Adrenal gland (tissue), 5 donors: ENCODE measurements at regions not wholly inside any gene's neighbourhood (a gene's known extent, or its start where the extent isn't known, plus 50 kb on each side); places are given as distances from the start of the nearest gene placed in this dataset.

Experiments used
- POLR2A ChIP-seq, 2 donors: fragments of 450-650 bp; IDR thresholded peaks; one replicate each; pipeline ENCODE4 v1.6.1; 2017; ENCODE audit warnings: antibody characterized with exemption in 2 of 2, mild to moderate bottlenecking in 2 of 2, moderate library complexity in 1 of 2
- TF ChIP-seq, protein P1 (sequence below), 6 experiments: fragments of 450-650 bp in 4 of 6; fragments of 200-600 bp in 2 of 6; sonication (generic) in 1 of 6; IDR thresholded peaks; 1 replicate in 5 of 6; 2 replicates in 1 of 6; pipeline versions ENCODE4 v1.5.1 to v1.8.0; 2016 to 2021; ENCODE audit warnings: antibody characterized with exemption in 6 of 6, mild to moderate bottlenecking in 2 of 6, moderate library complexity in 1 of 6
- donor health status: DM: no; HTN: no; CAD: no.

- no peak for TF ChIP-seq POLR2A (IDR thresholded peaks at IDR 0.05)
- TF ChIP-seq, protein P1, sequence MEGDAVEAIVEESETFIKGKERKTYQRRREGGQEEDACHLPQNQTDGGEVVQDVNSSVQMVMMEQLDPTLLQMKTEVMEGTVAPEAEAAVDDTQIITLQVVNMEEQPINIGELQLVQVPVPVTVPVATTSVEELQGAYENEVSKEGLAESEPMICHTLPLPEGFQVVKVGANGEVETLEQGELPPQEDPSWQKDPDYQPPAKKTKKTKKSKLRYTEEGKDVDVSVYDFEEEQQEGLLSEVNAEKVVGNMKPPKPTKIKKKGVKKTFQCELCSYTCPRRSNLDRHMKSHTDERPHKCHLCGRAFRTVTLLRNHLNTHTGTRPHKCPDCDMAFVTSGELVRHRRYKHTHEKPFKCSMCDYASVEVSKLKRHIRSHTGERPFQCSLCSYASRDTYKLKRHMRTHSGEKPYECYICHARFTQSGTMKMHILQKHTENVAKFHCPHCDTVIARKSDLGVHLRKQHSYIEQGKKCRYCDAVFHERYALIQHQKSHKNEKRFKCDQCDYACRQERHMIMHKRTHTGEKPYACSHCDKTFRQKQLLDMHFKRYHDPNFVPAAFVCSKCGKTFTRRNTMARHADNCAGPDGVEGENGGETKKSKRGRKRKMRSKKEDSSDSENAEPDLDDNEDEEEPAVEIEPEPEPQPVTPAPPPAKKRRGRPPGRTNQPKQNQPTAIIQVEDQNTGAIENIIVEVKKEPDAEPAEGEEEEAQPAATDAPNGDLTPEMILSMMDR (IDR thresholded peaks at IDR 0.05) = no peak
Measured at GRCh38 chr10:129163531-129163930, 303.5 kb upstream of the MGMT start.
